Retinal pigment epithelial cell (primary cell): ENCODE measurements at regions not wholly inside any gene's neighbourhood (a gene's known extent, or its start where the extent isn't known, plus 50 kb on each side); places are given as distances from the start of the nearest gene placed in this dataset.
A peak's percentile ranks its signal among the peaks of the same experiment; 100 is the strongest.

Experiments
- DNase-seq: peaks from one replicate; pipeline ENCODE4 v3.0.0-alpha.2; 2010; ENCODE audit warnings: low read depth
- H3K4me3 ChIP-seq: 2 replicates; pipeline ENCODE4 v1.5.1; 2011; ENCODE audit warnings: mild to moderate bottlenecking, low read length, control low read depth, moderate library complexity
- TF ChIP-seq, protein P1 (sequence below): conservative IDR thresholded peaks from 2 replicates; pipeline ENCODE4 v1.5.1; 2011; ENCODE audit warnings: low read depth, low read length, control low read depth, inconsistent platforms

GRCh38 chr7:16144361-16144760 lies 277.0 kb downstream of the CRPPA start:
- no peak overlapping the region for H3K4me3 ChIP-seq
- TF ChIP-seq, protein P1, sequence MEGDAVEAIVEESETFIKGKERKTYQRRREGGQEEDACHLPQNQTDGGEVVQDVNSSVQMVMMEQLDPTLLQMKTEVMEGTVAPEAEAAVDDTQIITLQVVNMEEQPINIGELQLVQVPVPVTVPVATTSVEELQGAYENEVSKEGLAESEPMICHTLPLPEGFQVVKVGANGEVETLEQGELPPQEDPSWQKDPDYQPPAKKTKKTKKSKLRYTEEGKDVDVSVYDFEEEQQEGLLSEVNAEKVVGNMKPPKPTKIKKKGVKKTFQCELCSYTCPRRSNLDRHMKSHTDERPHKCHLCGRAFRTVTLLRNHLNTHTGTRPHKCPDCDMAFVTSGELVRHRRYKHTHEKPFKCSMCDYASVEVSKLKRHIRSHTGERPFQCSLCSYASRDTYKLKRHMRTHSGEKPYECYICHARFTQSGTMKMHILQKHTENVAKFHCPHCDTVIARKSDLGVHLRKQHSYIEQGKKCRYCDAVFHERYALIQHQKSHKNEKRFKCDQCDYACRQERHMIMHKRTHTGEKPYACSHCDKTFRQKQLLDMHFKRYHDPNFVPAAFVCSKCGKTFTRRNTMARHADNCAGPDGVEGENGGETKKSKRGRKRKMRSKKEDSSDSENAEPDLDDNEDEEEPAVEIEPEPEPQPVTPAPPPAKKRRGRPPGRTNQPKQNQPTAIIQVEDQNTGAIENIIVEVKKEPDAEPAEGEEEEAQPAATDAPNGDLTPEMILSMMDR = no peak
- DNase-seq = no peak

DNA sequence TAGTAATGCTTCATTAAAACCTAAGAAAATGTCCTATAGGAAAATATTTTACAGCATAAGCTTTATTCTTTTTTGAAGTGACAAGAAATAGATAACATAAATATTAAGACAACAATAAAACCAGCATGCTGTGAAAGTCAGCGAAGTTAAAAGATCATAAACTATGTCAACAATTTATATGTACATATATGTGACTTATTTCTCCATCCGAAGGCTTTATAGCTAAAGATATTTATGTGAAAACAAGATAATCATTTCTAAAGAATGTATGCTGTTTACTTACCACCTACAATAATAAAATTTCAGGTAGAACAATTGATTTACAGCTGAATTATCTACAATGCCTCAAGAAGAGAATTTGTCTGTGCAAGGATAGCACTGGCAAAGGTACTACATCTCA lies 283.4 kb downstream of the CRPPA start:
- no peak overlapping the region for H3K4me3 ChIP-seq
- DNase-seq = no peak
- TF ChIP-seq, protein P1 = no peak

- no peak for DNase-seq
- no peak overlapping the region for H3K4me3 ChIP-seq
- TF ChIP-seq, protein P1 = no peak
Observed at GRCh38 chr7:16136896-16137295, 284.4 kb downstream of the CRPPA start.

DNA sequence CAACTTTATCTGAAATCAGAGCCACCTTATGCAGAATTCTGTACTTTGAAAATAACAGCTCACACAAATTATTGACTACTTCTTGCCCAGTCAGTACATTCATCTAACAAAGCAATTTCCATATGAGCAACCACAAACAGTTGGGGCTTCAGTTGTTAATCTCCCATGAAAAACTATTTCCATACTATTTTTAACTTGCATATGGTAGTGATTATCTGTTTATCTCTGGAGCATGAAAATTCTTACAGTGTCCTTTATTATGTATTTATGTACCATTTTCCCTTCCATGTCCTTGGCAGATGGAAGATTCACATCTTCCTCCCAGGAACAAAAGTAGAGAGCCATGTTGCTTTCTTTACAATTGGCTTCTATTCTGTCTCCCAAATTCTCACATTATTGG lies 285.7 kb downstream of the CRPPA start:
- no peak for DNase-seq
- no peak overlapping the region for H3K4me3 ChIP-seq
- TF ChIP-seq, protein P1 = no peak

- DNase-seq = no peak
- TF ChIP-seq, protein P1 = no peak
- no peak overlapping the region for H3K4me3 ChIP-seq
Observed at GRCh38 chr7:16130111-16131110, 290.9 kb downstream of the CRPPA start.

DNA sequence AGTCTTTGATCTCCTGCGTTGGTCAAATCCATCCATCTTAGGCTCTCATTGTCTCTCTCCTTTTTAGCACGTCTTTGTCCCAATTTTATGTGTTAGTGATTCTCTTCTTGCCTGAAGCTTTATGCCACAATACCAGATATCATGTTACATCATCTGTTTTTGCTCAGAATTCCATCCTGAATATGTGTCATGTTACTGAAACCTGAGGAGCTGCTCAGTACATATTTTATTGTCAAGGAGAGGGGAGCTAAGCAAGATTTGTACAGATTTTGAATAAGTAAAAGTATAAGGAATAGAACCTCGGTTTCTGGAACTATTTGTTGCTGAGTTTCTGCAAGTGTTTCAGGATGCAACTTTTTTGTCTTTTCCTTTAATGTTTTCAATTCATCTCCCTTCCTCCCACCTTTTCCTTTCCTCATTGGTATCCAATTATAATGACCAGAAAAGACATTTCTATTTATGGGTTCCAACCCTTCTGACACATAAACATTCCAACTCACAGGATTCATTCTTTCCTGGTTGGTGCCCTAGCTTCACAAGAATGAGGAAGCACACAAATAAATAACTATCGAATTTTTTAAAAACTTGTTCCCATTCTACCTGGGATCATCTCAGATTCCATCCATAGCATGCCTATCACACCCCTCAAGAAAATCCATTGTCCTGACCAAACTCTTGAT lies 291.8 kb downstream of the CRPPA start:
- DNase-seq = peak; percentile 8
- TF ChIP-seq, protein P1 = no peak

More for the DNA sequence above, 291.8 kb downstream of the CRPPA start:
- no peak overlapping the region for H3K4me3 ChIP-seq
